ENCODE measurements at regions not wholly inside any gene's neighbourhood (a gene's known extent, or its start where the extent isn't known, plus 50 kb on each side); places are given as distances from the start of the nearest gene placed in this dataset.

- Histone ChIP-seq H4K20me1 (ENCODE audit: control insufficient read depth, insufficient read depth) (no peaks in the 10 kb centered on the region), H3K4me1 (ENCODE audit: control insufficient read depth, insufficient read depth, low read length) (no peaks in the 10 kb centered on the region), H3K36me3 (ENCODE audit: control insufficient read depth in 2 of 2, insufficient read depth in 2 of 2, low read length in 1 of 2) (no peaks in the 10 kb centered on the region), H3K4me3 (no peak overlapping the region), H3K79me2 (ENCODE audit: control insufficient read depth, insufficient read depth, low read length) (no peaks in the 10 kb centered on the region), H3K4me2 (ENCODE audit: control insufficient read depth, insufficient read depth) (no peak overlapping the region), H3K9ac (ENCODE audit: control insufficient read depth, insufficient read depth, low read length) (no peak overlapping the region), H3K9me3 (replicated peaks; ENCODE audit: control insufficient read depth, insufficient read depth, low read length) (no peaks in the 10 kb centered on the region), H3K27ac (ENCODE audit: control insufficient read depth, insufficient read depth) (no peak overlapping the region), H2AFZ (ENCODE audit: control insufficient read depth, low read depth, low read length) (no peak overlapping the region), H3K27me3 (replicated peaks in 1 of 2; ENCODE audit: control insufficient read depth in 2 of 2, insufficient read depth in 2 of 2, low read length in 1 of 2) (no peaks in the 10 kb centered on the region)
- WGBS (ENCODE audit: insufficient coverage, insufficient replicate concordance, low lambda C conversion rate, missing lambda C conversion rate), result 0% methylated on average over 1 of the region's 1 CpG
- in situ Hi-C loops (cut with MboI), result no loop called here
- no peak for TF ChIP-seq ZNF384 (IDR thresholded peaks at IDR 0.05; ENCODE audit: borderline replicate concordance, low read depth, low read length)
- SMC1A ChIA-PET (ENCODE audit: uncharacterized antibody, unreplicated experiment), result interaction anchor here (1.4 kb wide), 1 partner anchor 490 kb away, joined by 4 read pairs; no protein-coding TSS in a partner anchor
- CTCF ChIA-PET, result interaction anchor here (1.1 kb wide), 1 partner anchor 369 kb away, joined by 3 read pairs; no protein-coding TSS in a partner anchor
- RAD21 ChIA-PET (ENCODE audit: unreplicated experiment), result no interaction called here
- no peak for ATAC-seq
- POLR2A ChIA-PET, result interaction anchor here (0.6 kb wide), 1 partner anchor 516 kb away, joined by 4 read pairs; no protein-coding TSS in a partner anchor
- intact Hi-C loops (cut with micrococcal nuclease; ENCODE audit: unreplicated experiment), result no loop called here
- no TSS peak for BruUV-seq (replicated peaks)
- no peak for DNase-seq (ENCODE audit: low read depth, low spot score)
- FAIRE-seq, result no peak
These were observed 424.3 kb upstream of the NRG3 start for GRCh38 chr10:81450651-81451050.

GRCh38 chr10:81472927-81473470 lies 402.0 kb upstream of the NRG3 start:
- no peak overlapping the region for H3K9ac ChIP-seq (ENCODE audit: control insufficient read depth, insufficient read depth, low read length)
- no peak overlapping the region for H3K4me2 ChIP-seq (ENCODE audit: control insufficient read depth, insufficient read depth)
- ChIA-PET RAD21 (ENCODE audit: unreplicated experiment) (no interaction called here), SMC1A (ENCODE audit: uncharacterized antibody, unreplicated experiment) (no interaction called here), CTCF (no interaction called here), POLR2A (no interaction called here)
- H3K9me3 ChIP-seq (replicated peaks; ENCODE audit: control insufficient read depth, insufficient read depth, low read length), result no peaks in the 10 kb centered on the region; the same call in 2 of the 3 replicates
- no TSS peak for BruUV-seq (replicated peaks)
- H3K27me3 ChIP-seq (replicated peaks in 1 of 2; ENCODE audit: control insufficient read depth in 2 of 2, insufficient read depth in 2 of 2, low read length in 1 of 2), result no peaks in the 10 kb centered on the region
- FAIRE-seq (no peak), DNase-seq (ENCODE audit: low read depth, low spot score) (no peak), ATAC-seq (no peak)
- in situ Hi-C loops (cut with MboI) (no loop called here), intact Hi-C loops (cut with micrococcal nuclease; ENCODE audit: unreplicated experiment) (no loop called here)
- H2AFZ ChIP-seq (ENCODE audit: control insufficient read depth, low read depth, low read length), result no peak overlapping the region
- no peak overlapping the region for H3K4me3 ChIP-seq
- 33% methylated on average over 11 of the region's 11 CpGs for WGBS (ENCODE audit: insufficient coverage, insufficient replicate concordance, low lambda C conversion rate, missing lambda C conversion rate)
- H4K20me1 ChIP-seq (ENCODE audit: control insufficient read depth, insufficient read depth), result no peaks in the 10 kb centered on the region
- no peaks in the 10 kb centered on the region for H3K4me1 ChIP-seq (ENCODE audit: control insufficient read depth, insufficient read depth, low read length)
- no peaks in the 10 kb centered on the region for H3K36me3 ChIP-seq (ENCODE audit: control insufficient read depth in 2 of 2, insufficient read depth in 2 of 2, low read length in 1 of 2)
- no peak overlapping the region for H3K27ac ChIP-seq (ENCODE audit: control insufficient read depth, insufficient read depth)
- no peaks in the 10 kb centered on the region for H3K79me2 ChIP-seq (ENCODE audit: control insufficient read depth, insufficient read depth, low read length)
- TF ChIP-seq ZNF622 (IDR thresholded peaks at IDR 0.05) (no peak), IKZF1 (conservative IDR thresholded peaks at IDR 0.05) (no peak), CBFB (IDR thresholded peaks at IDR 0.05; ENCODE audit: low read depth) (no peak), SPI1 (IDR thresholded peaks at IDR 0.05; ENCODE audit: borderline replicate concordance, insufficient read depth, low read depth, low read length) (no peak), FOXM1 (IDR thresholded peaks at IDR 0.05; ENCODE audit: low read depth, low read length) (no peak), SMAD5 (IDR thresholded peaks at IDR 0.05; ENCODE audit: low read depth) (no peak), CTCF (IDR thresholded peaks at IDR 0.05 in 2 of 3, conservative IDR thresholded peaks at IDR 0.05 in 1 of 3; ENCODE audit: control insufficient read depth in 2 of 3, extremely low read depth in 1 of 3, insufficient read depth in 1 of 3, low read depth in 3 of 3, low read length in 3 of 3) (no peak), USF1 (IDR thresholded peaks at IDR 0.05; ENCODE audit: borderline replicate concordance, extremely low read length, insufficient read depth, low read depth, low read length) (no peak), ATF3 (IDR thresholded peaks at IDR 0.05; ENCODE audit: borderline replicate concordance, extremely low read depth, low read depth, low read length) (no peak), FOS (IDR thresholded peaks at IDR 0.05; ENCODE audit: borderline replicate concordance, extremely low read depth, insufficient read length) (no peak), SUZ12 (IDR thresholded peaks at IDR 0.05; ENCODE audit: unreplicated experiment) (no peak), TBL1XR1 (IDR thresholded peaks at IDR 0.05; ENCODE audit: low read depth, low read length) (no peak)
